ENCODE measurements at regions not wholly inside any gene's neighbourhood (a gene's known extent, or its start where the extent isn't known, plus 50 kb on each side); places are given as distances from the start of the nearest gene placed in this dataset.
"Not testable (repeated sequence)": the region's sequence is repeated elsewhere in the genome, so short reads cannot be mapped to it uniquely, and the experiment has no call there.

DNA sequence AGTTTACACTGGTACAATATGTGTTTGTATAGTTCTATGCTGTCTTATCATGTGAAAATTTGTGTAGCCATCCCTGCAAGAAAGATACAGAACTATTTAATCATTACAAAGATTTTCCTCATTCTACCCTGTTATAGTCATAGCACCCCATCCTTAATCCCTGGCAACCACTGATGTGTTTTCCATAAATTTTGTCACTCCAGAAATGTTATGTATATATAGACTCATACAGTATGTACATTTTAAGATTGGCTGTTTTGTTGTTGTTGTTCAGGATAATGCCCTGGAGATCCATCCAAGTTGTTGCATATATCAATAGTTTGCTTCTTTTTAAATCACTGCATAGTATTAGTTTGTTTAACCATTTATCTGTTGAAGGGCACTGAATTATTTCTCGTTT, 1911.9 kb downstream of the KHDRBS2 start:
- not testable (repeated sequence) for H3K27me3 Mint-ChIP-seq (ENCODE audit: unreplicated experiment); DNase-seq (ENCODE audit: low spot score); H3K36me3 Mint-ChIP-seq (ENCODE audit: low read depth, unreplicated experiment); H3K27ac Mint-ChIP-seq (ENCODE audit: unreplicated experiment); H3K4me3 Mint-ChIP-seq (ENCODE audit: unreplicated experiment); H3K9me3 Mint-ChIP-seq (ENCODE audit: unreplicated experiment); H3K4me1 Mint-ChIP-seq (ENCODE audit: unreplicated experiment)

DNA sequence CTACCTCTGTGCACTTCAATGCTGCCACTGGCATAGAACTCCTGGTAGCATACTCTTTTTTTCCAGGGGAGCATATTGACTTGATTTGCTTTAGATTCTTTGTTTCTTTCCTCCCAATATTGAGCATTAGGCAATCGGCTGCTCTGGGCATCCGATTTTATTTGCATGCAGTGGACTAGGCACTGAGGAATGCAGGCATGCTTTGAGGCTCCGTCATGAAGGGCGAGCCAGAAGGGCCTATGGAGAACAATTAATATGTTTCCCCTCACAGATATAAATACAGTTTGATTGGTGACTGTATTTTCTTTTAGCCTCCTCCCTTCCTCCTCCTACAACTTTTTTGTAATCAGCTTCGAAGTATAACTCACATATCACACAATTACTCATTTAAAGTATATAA, 1918.2 kb downstream of the KHDRBS2 start:
- not testable (repeated sequence) for H3K36me3 Mint-ChIP-seq (ENCODE audit: low read depth, unreplicated experiment); H3K4me3 Mint-ChIP-seq (ENCODE audit: unreplicated experiment); H3K4me1 Mint-ChIP-seq (ENCODE audit: unreplicated experiment); H3K9me3 Mint-ChIP-seq (ENCODE audit: unreplicated experiment); H3K27ac Mint-ChIP-seq (ENCODE audit: unreplicated experiment); DNase-seq (ENCODE audit: low spot score); H3K27me3 Mint-ChIP-seq (ENCODE audit: unreplicated experiment)

DNA sequence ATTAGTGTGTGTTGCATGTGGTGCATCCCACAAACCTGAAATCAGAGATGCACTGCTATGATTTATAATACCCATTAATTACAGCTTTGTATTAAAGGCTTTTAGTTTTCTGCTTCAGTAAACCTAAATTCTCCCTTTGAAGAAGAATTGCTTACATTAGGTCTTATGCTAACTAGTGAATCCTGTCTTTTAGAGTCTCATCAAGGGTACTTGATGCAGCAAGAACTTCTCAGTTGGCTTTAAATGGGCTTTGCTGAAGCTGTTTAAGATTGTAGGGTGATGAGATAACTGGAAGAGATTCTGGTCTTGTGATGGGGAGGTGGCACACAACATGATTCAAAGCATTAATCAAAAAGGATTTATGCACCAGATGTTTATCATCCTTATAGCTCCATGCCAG, 1920.1 kb downstream of the KHDRBS2 start:
- not testable (repeated sequence) for H3K4me1 Mint-ChIP-seq (ENCODE audit: unreplicated experiment); DNase-seq (ENCODE audit: low spot score); H3K27ac Mint-ChIP-seq (ENCODE audit: unreplicated experiment); H3K9me3 Mint-ChIP-seq (ENCODE audit: unreplicated experiment); H3K36me3 Mint-ChIP-seq (ENCODE audit: low read depth, unreplicated experiment); H3K4me3 Mint-ChIP-seq (ENCODE audit: unreplicated experiment); H3K27me3 Mint-ChIP-seq (ENCODE audit: unreplicated experiment)

DNA sequence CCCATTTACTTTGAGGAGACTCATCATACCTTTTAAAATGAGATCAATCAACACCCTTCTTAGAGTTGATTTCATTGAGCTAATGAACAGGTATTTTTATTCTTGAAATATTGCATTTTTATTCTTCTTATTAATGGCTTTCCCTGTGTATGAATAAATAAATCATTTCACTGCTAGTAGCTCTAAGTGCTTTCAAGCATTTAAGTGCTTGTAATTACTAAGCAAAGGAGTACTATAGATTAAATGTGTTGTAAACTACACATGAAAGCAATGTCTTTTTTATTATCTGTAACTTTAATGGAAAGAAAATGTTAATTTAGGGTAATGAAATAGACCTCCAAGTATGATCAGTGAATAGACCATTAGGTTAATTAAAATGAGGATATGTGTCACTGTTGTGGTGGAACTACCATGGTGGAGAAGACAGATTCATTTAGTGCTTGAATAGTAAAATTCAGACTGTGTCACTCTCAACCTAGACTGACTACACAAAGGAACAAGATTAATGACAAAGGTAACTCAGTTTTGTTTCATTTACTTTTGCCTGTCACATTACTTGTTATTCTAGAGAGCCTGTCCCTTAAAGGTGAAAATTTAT, 1943.5 kb downstream of the KHDRBS2 start:
- DNase-seq (ENCODE audit: low spot score); H3K4me1 Mint-ChIP-seq (ENCODE audit: unreplicated experiment); H3K27me3 Mint-ChIP-seq (ENCODE audit: unreplicated experiment); H3K27ac Mint-ChIP-seq (ENCODE audit: unreplicated experiment); H3K9me3 Mint-ChIP-seq (ENCODE audit: unreplicated experiment); H3K36me3 Mint-ChIP-seq (ENCODE audit: low read depth, unreplicated experiment); H3K4me3 Mint-ChIP-seq (ENCODE audit: unreplicated experiment): not testable (repeated sequence)

DNA sequence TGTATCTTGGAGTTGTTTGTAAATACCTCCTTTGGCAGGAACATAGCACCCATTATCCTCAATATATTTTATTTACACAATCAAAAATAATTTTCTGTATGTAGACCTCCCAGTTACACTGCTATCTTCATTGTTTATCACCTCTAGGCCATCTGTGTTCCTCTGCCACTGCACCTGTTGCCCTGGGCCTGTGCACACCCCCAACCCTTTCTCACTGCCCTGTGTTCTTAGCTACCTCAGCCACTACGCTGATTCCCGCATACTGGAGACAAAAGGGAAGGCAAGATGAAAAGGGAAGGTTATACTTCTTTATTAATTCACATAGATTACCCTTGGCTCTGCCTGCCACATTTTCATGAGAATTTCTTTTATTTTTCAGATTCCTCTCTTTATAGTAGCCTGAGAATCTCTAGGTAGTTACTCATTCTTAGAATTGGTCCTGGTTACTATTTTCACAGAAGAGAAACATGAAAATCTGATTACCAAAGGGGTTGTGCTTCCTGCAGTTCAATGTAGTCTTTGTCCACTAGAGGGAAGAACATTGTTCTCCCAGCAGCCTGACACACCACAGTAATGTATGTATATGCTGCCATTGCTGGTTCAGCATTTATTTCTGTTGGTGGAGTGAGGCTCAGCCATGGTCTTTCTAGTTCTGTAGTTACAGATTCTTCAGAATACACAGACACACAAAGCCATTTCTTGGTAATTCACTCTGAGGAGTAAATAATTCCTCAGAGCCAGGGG, 1947.5 kb downstream of the KHDRBS2 start:
- not testable (repeated sequence) for DNase-seq (ENCODE audit: low spot score); H3K4me3 Mint-ChIP-seq (ENCODE audit: unreplicated experiment)

DNA sequence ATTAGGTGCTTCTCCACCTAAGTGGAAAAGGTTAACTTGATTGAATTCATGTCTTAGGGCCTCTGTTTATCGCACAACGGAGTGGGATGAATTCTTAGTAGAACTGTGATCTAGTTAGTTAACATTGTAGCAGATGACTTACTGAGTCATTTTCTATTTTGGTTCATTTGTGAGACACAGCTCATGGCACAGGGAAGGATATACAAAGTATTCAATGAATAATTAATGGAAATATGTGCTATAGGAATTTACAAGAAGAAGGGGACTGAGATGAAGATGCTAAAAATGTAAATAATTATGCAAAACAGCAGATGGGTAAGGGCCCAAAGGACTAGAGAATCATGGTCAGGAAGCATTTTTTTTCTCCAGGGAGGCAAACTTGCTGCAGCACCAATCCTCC, 1950.9 kb downstream of the KHDRBS2 start:
- DNase-seq (ENCODE audit: low spot score); H3K36me3 Mint-ChIP-seq (ENCODE audit: low read depth, unreplicated experiment); H3K27me3 Mint-ChIP-seq (ENCODE audit: unreplicated experiment); H3K9me3 Mint-ChIP-seq (ENCODE audit: unreplicated experiment); H3K4me1 Mint-ChIP-seq (ENCODE audit: unreplicated experiment); H3K27ac Mint-ChIP-seq (ENCODE audit: unreplicated experiment); H3K4me3 Mint-ChIP-seq (ENCODE audit: unreplicated experiment): not testable (repeated sequence)

More for the DNA sequence above, 1947.5 kb downstream of the KHDRBS2 start:
- H3K9me3 Mint-ChIP-seq (ENCODE audit: unreplicated experiment); H3K4me1 Mint-ChIP-seq (ENCODE audit: unreplicated experiment); H3K27me3 Mint-ChIP-seq (ENCODE audit: unreplicated experiment); H3K27ac Mint-ChIP-seq (ENCODE audit: unreplicated experiment); H3K36me3 Mint-ChIP-seq (ENCODE audit: low read depth, unreplicated experiment): not testable (repeated sequence)
- TF ChIP-seq, protein P1, sequence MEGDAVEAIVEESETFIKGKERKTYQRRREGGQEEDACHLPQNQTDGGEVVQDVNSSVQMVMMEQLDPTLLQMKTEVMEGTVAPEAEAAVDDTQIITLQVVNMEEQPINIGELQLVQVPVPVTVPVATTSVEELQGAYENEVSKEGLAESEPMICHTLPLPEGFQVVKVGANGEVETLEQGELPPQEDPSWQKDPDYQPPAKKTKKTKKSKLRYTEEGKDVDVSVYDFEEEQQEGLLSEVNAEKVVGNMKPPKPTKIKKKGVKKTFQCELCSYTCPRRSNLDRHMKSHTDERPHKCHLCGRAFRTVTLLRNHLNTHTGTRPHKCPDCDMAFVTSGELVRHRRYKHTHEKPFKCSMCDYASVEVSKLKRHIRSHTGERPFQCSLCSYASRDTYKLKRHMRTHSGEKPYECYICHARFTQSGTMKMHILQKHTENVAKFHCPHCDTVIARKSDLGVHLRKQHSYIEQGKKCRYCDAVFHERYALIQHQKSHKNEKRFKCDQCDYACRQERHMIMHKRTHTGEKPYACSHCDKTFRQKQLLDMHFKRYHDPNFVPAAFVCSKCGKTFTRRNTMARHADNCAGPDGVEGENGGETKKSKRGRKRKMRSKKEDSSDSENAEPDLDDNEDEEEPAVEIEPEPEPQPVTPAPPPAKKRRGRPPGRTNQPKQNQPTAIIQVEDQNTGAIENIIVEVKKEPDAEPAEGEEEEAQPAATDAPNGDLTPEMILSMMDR (IDR thresholded peaks at IDR 0.05; ENCODE audit: unreplicated experiment): peak; percentile 13

DNA sequence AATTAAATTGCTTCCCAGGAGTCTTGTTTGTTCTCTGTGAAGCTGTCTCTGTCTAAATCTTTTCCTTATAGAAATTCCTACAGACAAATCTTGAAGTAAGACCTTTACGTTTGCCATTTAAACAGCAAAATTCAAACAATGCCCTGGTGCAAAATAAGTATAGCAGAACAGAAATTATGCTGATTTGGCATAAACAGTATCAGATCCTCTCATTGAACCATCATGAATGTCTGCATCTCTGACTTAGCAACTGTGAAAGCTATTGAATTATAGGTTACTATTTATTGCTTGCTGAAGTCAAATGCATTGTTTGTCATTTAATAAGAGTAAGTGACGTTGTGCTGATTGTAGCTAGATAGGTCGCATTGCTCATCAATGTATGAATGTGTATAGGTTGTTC, 1952.3 kb downstream of the KHDRBS2 start:
- H3K4me3 Mint-ChIP-seq (ENCODE audit: unreplicated experiment); DNase-seq (ENCODE audit: low spot score); H3K36me3 Mint-ChIP-seq (ENCODE audit: low read depth, unreplicated experiment); H3K4me1 Mint-ChIP-seq (ENCODE audit: unreplicated experiment); H3K9me3 Mint-ChIP-seq (ENCODE audit: unreplicated experiment); H3K27ac Mint-ChIP-seq (ENCODE audit: unreplicated experiment); H3K27me3 Mint-ChIP-seq (ENCODE audit: unreplicated experiment): not testable (repeated sequence)

DNA sequence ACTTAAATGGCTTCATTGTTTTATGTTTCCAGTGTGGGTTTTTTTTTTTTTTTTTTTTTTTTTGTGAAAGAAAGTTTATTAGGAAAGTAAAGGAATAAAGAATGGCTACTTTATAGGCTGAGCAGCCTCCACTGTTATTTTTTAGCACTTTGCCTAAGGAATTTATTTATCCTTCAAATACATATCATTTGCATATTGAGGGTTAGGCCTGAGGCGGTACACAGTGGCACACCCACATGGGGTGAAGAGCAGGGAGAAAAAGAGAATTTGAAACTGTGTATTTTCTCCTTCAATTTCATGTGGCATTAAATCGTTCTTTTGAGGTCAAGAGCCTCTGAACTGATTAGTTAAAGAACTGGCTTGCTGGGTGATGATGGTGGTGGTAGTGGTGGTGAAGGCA, 1977.1 kb downstream of the KHDRBS2 start:
- not testable (repeated sequence) for H3K4me1 Mint-ChIP-seq (ENCODE audit: unreplicated experiment); H3K36me3 Mint-ChIP-seq (ENCODE audit: low read depth, unreplicated experiment); H3K27me3 Mint-ChIP-seq (ENCODE audit: unreplicated experiment); H3K9me3 Mint-ChIP-seq (ENCODE audit: unreplicated experiment); H3K4me3 Mint-ChIP-seq (ENCODE audit: unreplicated experiment); DNase-seq (ENCODE audit: low spot score); H3K27ac Mint-ChIP-seq (ENCODE audit: unreplicated experiment)
